WTC11 (cell line): ENCODE measurements at regions not wholly inside any gene's neighbourhood (a gene's known extent, or its start where the extent isn't known, plus 50 kb on each side); places are given as distances from the start of the nearest gene placed in this dataset.

ENCODE experiments used
- ATAC-seq: fragments of 200-7000 bp; cut with Tn5 transposase; 2 replicates; pipeline ENCODE4 v1.10.0; 2021; ENCODE audit warnings: mild to moderate bottlenecking, moderate library complexity
- CTCF ChIA-PET: fragments of 300-600 bp; sonication (Branson Sonifier 250); formaldehyde crosslinking; loops from one replicate; lab custom pipeline; 2021; ENCODE audit warnings: antibody characterized with exemption; lab: Charles Lee
- POLR2A ChIA-PET: fragments of 350-600 bp; sonication (Branson Sonifier 250); formaldehyde crosslinking; loops from one replicate; lab custom pipeline; 2021; ENCODE audit warnings: antibody characterized with exemption; lab: Charles Lee
- DNase-seq: peaks from one replicate; pipeline ENCODE4 v3.0.0; 2021; ENCODE audit warnings: low spot score
- H3K27ac Mint-ChIP-seq: 2 replicates; pipeline ENCODE4 v1.8.0; 2021; ENCODE audit warnings: mixed read lengths
- H3K27me3 Mint-ChIP-seq: 2 replicates; pipeline ENCODE4 v1.8.0; 2021; ENCODE audit warnings: low read depth, mild to moderate bottlenecking, moderate library complexity, mixed read lengths
- H3K36me3 Mint-ChIP-seq: 2 replicates; pipeline ENCODE4 v1.8.0; 2021; ENCODE audit warnings: mixed read lengths
- H3K4me1 Mint-ChIP-seq: 2 replicates; pipeline ENCODE4 v1.8.0; 2022; ENCODE audit warnings: mixed read lengths
- H3K4me3 Mint-ChIP-seq: 2 replicates; pipeline ENCODE4 v1.8.0; 2021; ENCODE audit warnings: mild to moderate bottlenecking, moderate library complexity, mixed read lengths
- H3K9me3 Mint-ChIP-seq: 2 replicates; pipeline ENCODE4 v1.8.0; 2021; ENCODE audit warnings: mixed read lengths
- ATF6 ChIP-seq: sonication (generic); formaldehyde crosslinking; IDR thresholded peaks from 2 replicates; pipeline ENCODE4 v1.8.1; 2023; ENCODE audit warnings: mild to moderate bottlenecking, missing genetic modification reagents
- CREM ChIP-seq: sonication (generic); formaldehyde crosslinking; IDR thresholded peaks from 2 replicates; pipeline ENCODE4 v1.8.1; 2022; ENCODE audit warnings: mild to moderate bottlenecking, missing genetic modification reagents, moderate library complexity
- E2F4 ChIP-seq: sonication (generic); formaldehyde crosslinking; IDR thresholded peaks from 2 replicates; pipeline ENCODE4 v1.8.1; 2022; ENCODE audit warnings: low read depth, mild to moderate bottlenecking, moderate library complexity, missing genetic modification reagents, borderline replicate concordance
- ELF4 ChIP-seq: sonication (generic); formaldehyde crosslinking; IDR thresholded peaks from 2 replicates; pipeline ENCODE4 v1.8.1; 2022; ENCODE audit warnings: low read depth, mild to moderate bottlenecking, moderate library complexity, missing genetic modification reagents
- EMX1 ChIP-seq: fragments of 250-450 bp; sonication (Bioruptor Pico); IDR thresholded peaks from 2 replicates; pipeline ENCODE4 v1.8.0; 2021; ENCODE audit warnings: mild to moderate bottlenecking
- ERG ChIP-seq: fragments of 250-450 bp; sonication (Bioruptor Pico); IDR thresholded peaks from 2 replicates; pipeline ENCODE4 v1.8.0; 2021; ENCODE audit warnings: mild to moderate bottlenecking
- ETV6 ChIP-seq: sonication (generic); formaldehyde crosslinking; IDR thresholded peaks from 2 replicates; pipeline ENCODE4 v1.8.1; 2022; ENCODE audit warnings: mild to moderate bottlenecking, missing genetic modification reagents
- FOXP1 ChIP-seq: sonication (generic); formaldehyde crosslinking; IDR thresholded peaks from 2 replicates; pipeline ENCODE4 v1.8.0; 2022; ENCODE audit warnings: missing genetic modification reagents, mild to moderate bottlenecking, moderate library complexity, borderline replicate concordance
- GABPB1 ChIP-seq: sonication (generic); formaldehyde crosslinking; IDR thresholded peaks from 2 replicates; pipeline ENCODE4 v1.8.1; 2023; ENCODE audit warnings: mild to moderate bottlenecking, missing genetic modification reagents
- GTF2I ChIP-seq: fragments of 250-450 bp; sonication (Bioruptor Pico); conservative IDR thresholded peaks from 2 replicates; pipeline ENCODE4 v1.4.0; 2021; ENCODE audit warnings: mild to moderate bottlenecking
- HMGXB4 ChIP-seq: sonication (generic); formaldehyde crosslinking; IDR thresholded peaks from 2 replicates; pipeline ENCODE4 v1.8.1; 2023; ENCODE audit warnings: mild to moderate bottlenecking, moderate library complexity, missing genetic modification reagents
- MXD4 ChIP-seq: fragments of 250-450 bp; sonication (Bioruptor Pico); IDR thresholded peaks from 2 replicates; pipeline ENCODE4 v1.8.0; 2021; ENCODE audit warnings: mild to moderate bottlenecking, moderate library complexity, borderline replicate concordance
- MYBL2 ChIP-seq: sonication (generic); formaldehyde crosslinking; IDR thresholded peaks from 2 replicates; pipeline ENCODE4 v1.8.1; 2023; ENCODE audit warnings: mild to moderate bottlenecking, moderate library complexity, missing genetic modification reagents
- NFATC4 ChIP-seq: fragments of 250-450 bp; sonication (Bioruptor Pico); IDR thresholded peaks from 2 replicates; pipeline ENCODE4 v1.9.0; 2021; ENCODE audit warnings: mild to moderate bottlenecking
- SP1 ChIP-seq: sonication (generic); formaldehyde crosslinking; conservative IDR thresholded peaks from 2 replicates; pipeline ENCODE4 v1.8.1; 2022; ENCODE audit warnings: missing genetic modification reagents
- TCF7 ChIP-seq: sonication (generic); formaldehyde crosslinking; IDR thresholded peaks from 2 replicates; pipeline ENCODE4 v1.8.0; 2022; ENCODE audit warnings: mild to moderate bottlenecking, low read depth, missing genetic modification reagents, moderate library complexity
- TEAD1 ChIP-seq: sonication (generic); formaldehyde crosslinking; IDR thresholded peaks from 2 replicates; pipeline ENCODE4 v1.8.0; 2022; ENCODE audit warnings: mild to moderate bottlenecking, missing genetic modification reagents
- ZMAT4 ChIP-seq: fragments of 250-450 bp; sonication (Bioruptor Pico); IDR thresholded peaks from 2 replicates; pipeline ENCODE4 v1.9.0; 2021; ENCODE audit warnings: mild to moderate bottlenecking
- ZNF121 ChIP-seq: sonication (generic); formaldehyde crosslinking; IDR thresholded peaks from 2 replicates; pipeline ENCODE4 v1.8.0; 2023; ENCODE audit warnings: missing genetic modification reagents
- ZNF138 ChIP-seq: sonication (generic); formaldehyde crosslinking; conservative IDR thresholded peaks from 2 replicates; pipeline ENCODE4 v1.8.1; 2022; ENCODE audit warnings: mild to moderate bottlenecking, moderate library complexity, missing genetic modification reagents
- ZNF416 ChIP-seq: fragments of 250-450 bp; sonication (Bioruptor Pico); IDR thresholded peaks from 2 replicates; pipeline ENCODE4 v1.9.0; 2021; ENCODE audit warnings: mild to moderate bottlenecking, inconsistent platforms
- ZNF423 ChIP-seq: fragments of 250-450 bp; sonication (Bioruptor Pico); IDR thresholded peaks from 2 replicates; pipeline ENCODE4 v2.1.2; 2022; ENCODE audit warnings: mild to moderate bottlenecking, moderate library complexity
- ZNF532 ChIP-seq: fragments of 250-450 bp; sonication (Bioruptor Pico); IDR thresholded peaks from 2 replicates; pipeline ENCODE4 v1.9.0; 2021; ENCODE audit warnings: mild to moderate bottlenecking, borderline replicate concordance

- TF ChIP-seq ZNF121 (CRISPR knock-in tag) (no peak), ZNF138 (no peak)
- no peak overlapping the region for H3K27ac Mint-ChIP-seq
- peaks cover 8% of the 10 kb centered on the region for H3K4me1 Mint-ChIP-seq
- DNase-seq = no peak
- ChIA-PET CTCF (interaction anchor here (0.7 to 1.3 kb wide), 4 partner anchors 8 to 36 kb away, joined by 3 to 4 read pairs (median 4); no protein-coding TSS in a partner anchor), POLR2A (no interaction called here)
- ATAC-seq = no peak
- no peak overlapping the region for H3K4me3 Mint-ChIP-seq
- no peaks in the 10 kb centered on the region; the same call in 1 of the 2 replicates for H3K9me3 Mint-ChIP-seq
- no peaks in the 10 kb centered on the region for H3K27me3 Mint-ChIP-seq
- no peaks in the 10 kb centered on the region for H3K36me3 Mint-ChIP-seq
Observed at GRCh38 chr20:23282111-23282510, 68.5 kb upstream of the NXT1 start.

GRCh38 chr20:23279836-23280235, 70.8 kb upstream of the NXT1 start:
- DNase-seq (no peak), ATAC-seq (no peak)
- H3K36me3 Mint-ChIP-seq = no peaks in the 10 kb centered on the region
- H3K27ac Mint-ChIP-seq = no peak overlapping the region
- H3K27me3 Mint-ChIP-seq = no peaks in the 10 kb centered on the region
- no peak for TF ChIP-seq ATF6
- TF ChIP-seq HMGXB4 = no peak
- no peak for TF ChIP-seq ZNF423 (CRISPR knock-in tag)
- no peak for TF ChIP-seq MYBL2 (CRISPR knock-in tag)
- no peak for TF ChIP-seq ETV6 (CRISPR knock-in tag)
- TF ChIP-seq ERG (CRISPR knock-in tag) = no peak
- no peak for TF ChIP-seq NFATC4 (CRISPR knock-in tag)
- no peak for TF ChIP-seq ZMAT4 (CRISPR knock-in tag)
- no peak for TF ChIP-seq ELF4 (CRISPR knock-in tag)
- no peak for TF ChIP-seq GTF2I
- ChIA-PET CTCF (no interaction called here), POLR2A (no interaction called here)
- H3K4me1 Mint-ChIP-seq = peaks cover 8% of the 10 kb centered on the region
- H3K9me3 Mint-ChIP-seq = no peaks in the 10 kb centered on the region; the same call in none of the 2 replicates
- no peak overlapping the region for H3K4me3 Mint-ChIP-seq

GRCh38 chr20:23278172-23278571, 72.4 kb upstream of the NXT1 start:
- peaks cover under 1% of the 10 kb centered on the region; the same call in 1 of the 2 replicates for H3K9me3 Mint-ChIP-seq
- no peak for DNase-seq
- H3K4me3 Mint-ChIP-seq = no peak overlapping the region
- H3K27ac Mint-ChIP-seq = no peak overlapping the region
- no peaks in the 10 kb centered on the region for H3K27me3 Mint-ChIP-seq
- H3K36me3 Mint-ChIP-seq = no peaks in the 10 kb centered on the region
- H3K4me1 Mint-ChIP-seq = peaks cover 8% of the 10 kb centered on the region
- ChIA-PET CTCF (no interaction called here), POLR2A (no interaction called here)
- ATAC-seq = no peak
- TF ChIP-seq E2F4 (CRISPR knock-in tag) = no peak
- no peak for TF ChIP-seq SP1 (CRISPR knock-in tag)
- TF ChIP-seq ZNF416 = no peak
- TF ChIP-seq MXD4 (CRISPR knock-in tag) = no peak
- TF ChIP-seq ZNF423 (CRISPR knock-in tag) = no peak
- no peak for TF ChIP-seq ZNF532 (CRISPR knock-in tag)
- no peak for TF ChIP-seq TEAD1 (CRISPR knock-in tag)
- TF ChIP-seq TCF7 (CRISPR knock-in tag) = no peak
- no peak for TF ChIP-seq EMX1 (CRISPR knock-in tag)
- TF ChIP-seq CREM (CRISPR knock-in tag) = no peak
- no peak for TF ChIP-seq FOXP1 (CRISPR knock-in tag)
- TF ChIP-seq GABPB1 = no peak
- TF ChIP-seq GTF2I = no peak
- no peak for TF ChIP-seq ELF4 (CRISPR knock-in tag)
